HG03103 (cell line): ENCODE measurements at regions not wholly inside any gene's neighbourhood (a gene's known extent, or its start where the extent isn't known, plus 50 kb on each side); places are given as distances from the start of the nearest gene placed in this dataset.
"Not testable (repeated sequence)": the region's sequence is repeated elsewhere in the genome, so short reads cannot be mapped to it uniquely, and the experiment has no call there.

Source experiments
- ATAC-seq: cut with Tn5 transposase; IDR thresholded peaks from one replicate; pipeline ENCODE4 v1.9.1; 2021; ENCODE audit warnings: low read depth; ENCODE audit not compliant: unreplicated experiment

GRCh38 chr1:149157409-149157808, 54.1 kb upstream of the NBPF9 start:
- not testable (repeated sequence) for ATAC-seq

GRCh38 chr1:149158308-149158707, 55.0 kb upstream of the NBPF9 start:
- ATAC-seq = not testable (repeated sequence)

- ATAC-seq = peak; percentile 79
Observed at GRCh38 chr1:149163063-149163444, 59.7 kb upstream of the NBPF9 start.

- ATAC-seq = not testable (repeated sequence)
Observed at GRCh38 chr1:149174765-149175164, 71.4 kb upstream of the NBPF9 start.

- ATAC-seq = not testable (repeated sequence)
Observed at GRCh38 chr1:149175812-149176211, 72.5 kb upstream of the NBPF9 start.

GRCh38 chr1:149176453-149177316, 73.3 kb upstream of the NBPF9 start:
- ATAC-seq = not testable (repeated sequence)

GRCh38 chr1:149190742-149191141, 87.4 kb upstream of the NBPF9 start:
- ATAC-seq = not testable (repeated sequence)

GRCh38 chr1:149196651-149197050, 93.3 kb upstream of the NBPF9 start:
- not testable (repeated sequence) for ATAC-seq

- ATAC-seq = not testable (repeated sequence)
Observed at GRCh38 chr1:149200567-149200966, 97.2 kb upstream of the NBPF9 start.

- not testable (repeated sequence) for ATAC-seq
Observed at GRCh38 chr1:149202283-149202682, 98.9 kb upstream of the NBPF9 start.

- ATAC-seq = not testable (repeated sequence)
Observed at GRCh38 chr1:149204396-149204795, 101.0 kb upstream of the NBPF9 start.

GRCh38 chr1:149208836-149209235, 105.5 kb upstream of the NBPF9 start:
- ATAC-seq = not testable (repeated sequence)

GRCh38 chr1:149211757-149212420, 108.5 kb upstream of the NBPF9 start:
- ATAC-seq = not testable (repeated sequence)

- not testable (repeated sequence) for ATAC-seq
Observed at GRCh38 chr1:149212946-149213345, 109.6 kb upstream of the NBPF9 start.

- not testable (repeated sequence) for ATAC-seq
Observed at GRCh38 chr1:149213673-149214072, 110.3 kb upstream of the NBPF9 start.

- not testable (repeated sequence) for ATAC-seq
Observed at GRCh38 chr1:149218080-149218988, 115.0 kb upstream of the NBPF9 start.

- ATAC-seq = not testable (repeated sequence)
Observed at GRCh38 chr1:149219539-149219938, 116.2 kb upstream of the NBPF9 start.

- not testable (repeated sequence) for ATAC-seq
Observed at GRCh38 chr1:149220463-149221074, 117.2 kb upstream of the NBPF9 start.

GRCh38 chr1:149227933-149228665, 124.7 kb upstream of the NBPF9 start:
- ATAC-seq = not testable (repeated sequence)
